GM03348 (cell line): ENCODE measurements at regions not wholly inside any gene's neighbourhood (a gene's known extent, or its start where the extent isn't known, plus 50 kb on each side); places are given as distances from the start of the nearest gene placed in this dataset.
"Not testable (repeated sequence)": the region's sequence is repeated elsewhere in the genome, so short reads cannot be mapped to it uniquely, and the experiment has no call there.

Experiments used
- DNase-seq: peaks from one replicate; pipeline ENCODE4 v3.0.0; 2012; ENCODE audit warnings: low spot score

GRCh38 chr2:53490659-53491058 is 276.9 kb upstream of the CHAC2 start:
- peak; percentile 68 for DNase-seq

GRCh38 chr2:53486185-53486899 is 281.3 kb upstream of the CHAC2 start:
- not testable (repeated sequence) for DNase-seq

GRCh38 chr2:53485021-53485728 is 282.4 kb upstream of the CHAC2 start:
- no peak for DNase-seq

GRCh38 chr2:53484531-53484930 is 283.1 kb upstream of the CHAC2 start:
- DNase-seq, result no peak

- no peak for DNase-seq
These were observed 290.1 kb upstream of the CHAC2 start for GRCh38 chr2:53477517-53477916.

- DNase-seq, result no peak
These were observed 290.8 kb upstream of the CHAC2 start for GRCh38 chr2:53476834-53477233.

- DNase-seq, result no peak
These were observed 291.8 kb upstream of the CHAC2 start for GRCh38 chr2:53475766-53476165.

- DNase-seq, result peak; percentile 54
These were observed 292.3 kb upstream of the CHAC2 start for GRCh38 chr2:53475321-53475720.

- no peak for DNase-seq
These were observed 292.7 kb upstream of the CHAC2 start for GRCh38 chr2:53474914-53475313.

- DNase-seq, result no peak
These were observed 293.8 kb upstream of the CHAC2 start for GRCh38 chr2:53473775-53474311.

- DNase-seq, result no peak
These were observed 294.4 kb upstream of the CHAC2 start for GRCh38 chr2:53473236-53473635.

- no peak for DNase-seq
These were observed 300.0 kb upstream of the CHAC2 start for GRCh38 chr2:53467467-53468180.

GRCh38 chr2:53463806-53464726 is 303.5 kb upstream of the CHAC2 start:
- no peak for DNase-seq

GRCh38 chr2:53460937-53461336 is 306.7 kb upstream of the CHAC2 start:
- no peak for DNase-seq

GRCh38 chr2:53460347-53460746 is 307.3 kb upstream of the CHAC2 start:
- no peak for DNase-seq

- no peak for DNase-seq
These were observed 312.5 kb upstream of the CHAC2 start for GRCh38 chr2:53455094-53455493.

- DNase-seq, result no peak
These were observed 314.5 kb upstream of the CHAC2 start for GRCh38 chr2:53452957-53453748.

- DNase-seq, result no peak
These were observed 315.2 kb upstream of the CHAC2 start for GRCh38 chr2:53452400-53452799.

GRCh38 chr2:53450923-53451322 is 316.7 kb upstream of the CHAC2 start:
- no peak for DNase-seq

GRCh38 chr2:53448591-53448990 is 319.0 kb upstream of the CHAC2 start:
- peak; percentile 37 for DNase-seq

GRCh38 chr2:53448086-53448485 is 319.5 kb upstream of the CHAC2 start:
- DNase-seq, result no peak
